ENCODE measurements at regions not wholly inside any gene's neighbourhood (a gene's known extent, or its start where the extent isn't known, plus 50 kb on each side); places are given as distances from the start of the nearest gene placed in this dataset.

DNA sequence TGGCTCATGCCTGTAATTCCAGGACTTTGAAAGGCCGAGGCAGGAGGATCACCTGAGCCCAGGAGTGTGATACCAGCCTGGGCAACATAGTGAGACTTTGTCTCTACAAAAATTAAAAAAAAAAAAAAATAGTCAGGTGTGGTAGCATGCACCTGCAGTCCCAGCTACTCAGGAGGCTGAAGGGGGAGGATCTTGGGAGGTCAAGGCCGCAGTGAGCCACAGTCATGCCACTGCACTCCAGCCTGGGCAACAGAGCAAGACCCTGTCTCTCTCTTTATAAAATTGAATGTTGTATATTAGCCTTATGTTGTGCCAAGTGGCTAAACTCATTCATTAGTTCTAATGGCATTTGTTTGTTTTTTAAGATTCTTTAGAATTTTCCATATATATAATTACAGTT lies 207.7 kb upstream of the COPS8 start:
- Mint-ChIP-seq H3K27me3 (peaks cover 21 to 45% of the 10 kb centered on the region in 2 donors), H3K4me3 (no peak overlapping the region), H3K27ac (no peak overlapping the region), H3K4me1 (ENCODE audit: low read depth in 2 of 2) (no peaks in the 10 kb centered on the region), H3K9me3 (no peaks in the 10 kb centered on the region), H3K36me3 (no peaks in the 10 kb centered on the region)
- no peak for DNase-seq (ENCODE audit: low spot score)
- no peak for ATAC-seq

GRCh38 chr2:236879416-236879963 lies 206.2 kb upstream of the COPS8 start:
- H3K36me3 Mint-ChIP-seq = no peaks in the 10 kb centered on the region
- H3K9me3 Mint-ChIP-seq = no peaks in the 10 kb centered on the region
- H3K27ac Mint-ChIP-seq = no peak overlapping the region

GRCh38 chr2:236882074-236882473 lies 203.6 kb upstream of the COPS8 start:
- DNase-seq (ENCODE audit: low spot score) (no peak), ATAC-seq (no peak)
- Mint-ChIP-seq H3K4me1 (ENCODE audit: low read depth in 2 of 2) (no peaks in the 10 kb centered on the region), H3K27me3 (peaks cover 12 to 30% of the 10 kb centered on the region in 2 donors), H3K27ac (no peak overlapping the region), H3K9me3 (no peaks in the 10 kb centered on the region), H3K36me3 (no peaks in the 10 kb centered on the region), H3K4me3 (no peak overlapping the region)

More at GRCh38 chr2:236879416-236879963, 206.2 kb upstream of the COPS8 start:
- ATAC-seq = no peak
- no peak for DNase-seq (ENCODE audit: low spot score)
- H3K4me3 Mint-ChIP-seq = no peak overlapping the region
- no peaks in the 10 kb centered on the region for H3K4me1 Mint-ChIP-seq (ENCODE audit: low read depth in 2 of 2)
- peaks cover 21 to 46% of the 10 kb centered on the region in 2 donors for H3K27me3 Mint-ChIP-seq

GRCh38 chr2:236882930-236883329 lies 202.8 kb upstream of the COPS8 start:
- DNase-seq (ENCODE audit: low spot score) (no peak), ATAC-seq (no peak)
- peaks cover 12 to 30% of the 10 kb centered on the region in 2 donors for H3K27me3 Mint-ChIP-seq
- H3K36me3 Mint-ChIP-seq = no peaks in the 10 kb centered on the region
- no peaks in the 10 kb centered on the region for H3K9me3 Mint-ChIP-seq
- no peaks in the 10 kb centered on the region for H3K4me1 Mint-ChIP-seq (ENCODE audit: low read depth in 2 of 2)
- no peak overlapping the region for H3K27ac Mint-ChIP-seq
- H3K4me3 Mint-ChIP-seq = no peak overlapping the region

- Mint-ChIP-seq H3K4me1 (ENCODE audit: low read depth in 2 of 2) (no peaks in the 10 kb centered on the region), H3K27ac (no peak overlapping the region), H3K4me3 (no peak overlapping the region), H3K9me3 (no peaks in the 10 kb centered on the region), H3K27me3 (peaks cover 16 to 30% of the 10 kb centered on the region in 2 donors), H3K36me3 (no peaks in the 10 kb centered on the region)
- DNase-seq (ENCODE audit: low spot score) (no peak), ATAC-seq (no peak)
These were observed 201.9 kb upstream of the COPS8 start for GRCh38 chr2:236883819-236884218.

GRCh38 chr2:236884569-236885175 lies 201.0 kb upstream of the COPS8 start:
- no peaks in the 10 kb centered on the region for H3K9me3 Mint-ChIP-seq
- H3K4me3 Mint-ChIP-seq = no peak overlapping the region
- DNase-seq (ENCODE audit: low spot score) (no peak), ATAC-seq (peak in 1 of 2 donors; percentile 62)
- H3K4me1 Mint-ChIP-seq (ENCODE audit: low read depth in 2 of 2) = no peaks in the 10 kb centered on the region
- H3K27me3 Mint-ChIP-seq = peaks cover 20 to 30% of the 10 kb centered on the region in 2 donors
- H3K27ac Mint-ChIP-seq = no peak overlapping the region
- H3K36me3 Mint-ChIP-seq = no peaks in the 10 kb centered on the region

DNA sequence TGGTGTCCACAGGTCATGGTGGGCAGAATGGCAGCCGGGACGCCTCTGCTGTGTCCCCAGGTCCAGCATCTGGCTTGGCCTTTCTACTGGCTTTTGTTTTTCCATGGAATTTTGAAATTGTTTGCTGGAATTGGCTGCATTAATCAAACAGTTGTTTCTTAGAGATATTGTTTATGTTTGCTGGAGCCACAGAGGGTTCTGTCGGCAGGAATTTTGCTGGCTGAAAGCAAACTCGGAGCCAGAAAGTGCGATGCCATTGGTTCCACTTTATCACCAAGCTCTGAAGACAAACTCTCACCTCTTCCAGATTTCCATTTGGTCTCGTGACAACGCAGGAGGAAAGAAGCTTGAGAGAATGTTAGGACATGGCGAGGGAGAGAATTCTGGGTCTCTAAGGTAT lies 199.2 kb upstream of the COPS8 start:
- Mint-ChIP-seq H3K9me3 (no peaks in the 10 kb centered on the region), H3K27ac (no peak overlapping the region), H3K27me3 (peaks cover 21 to 29% of the 10 kb centered on the region in 2 donors), H3K4me3 (no peak overlapping the region), H3K4me1 (ENCODE audit: low read depth in 2 of 2) (no peaks in the 10 kb centered on the region), H3K36me3 (no peaks in the 10 kb centered on the region)
- ATAC-seq = no peak
- DNase-seq (ENCODE audit: low spot score) = no peak

DNA sequence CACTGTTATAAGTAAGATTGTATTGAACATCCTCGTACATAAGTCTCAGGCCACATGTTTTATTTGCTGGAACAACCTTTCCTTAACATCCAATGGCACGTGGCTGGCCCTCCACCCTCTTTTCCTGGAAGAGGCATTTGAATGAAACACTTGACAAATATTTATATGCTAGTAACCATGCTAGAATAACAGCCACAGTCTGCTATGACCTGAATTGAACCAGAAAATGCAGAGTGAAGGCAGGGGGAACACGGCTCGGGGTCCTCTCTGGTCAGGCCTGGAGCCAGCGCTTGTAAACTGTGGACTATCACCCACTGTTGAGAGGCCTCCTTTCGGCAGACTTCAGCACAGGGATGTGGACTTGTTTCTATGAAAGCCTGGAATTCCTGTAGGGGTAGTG lies 198.2 kb upstream of the COPS8 start:
- H3K4me3 Mint-ChIP-seq = no peak overlapping the region
- ATAC-seq (no peak), DNase-seq (ENCODE audit: low spot score) (no peak)
- peaks cover 15 to 27% of the 10 kb centered on the region in 2 donors for H3K27me3 Mint-ChIP-seq
- no peak overlapping the region for H3K27ac Mint-ChIP-seq
- H3K9me3 Mint-ChIP-seq = no peaks in the 10 kb centered on the region
- no peaks in the 10 kb centered on the region for H3K36me3 Mint-ChIP-seq
- no peaks in the 10 kb centered on the region for H3K4me1 Mint-ChIP-seq (ENCODE audit: low read depth in 2 of 2)

DNA sequence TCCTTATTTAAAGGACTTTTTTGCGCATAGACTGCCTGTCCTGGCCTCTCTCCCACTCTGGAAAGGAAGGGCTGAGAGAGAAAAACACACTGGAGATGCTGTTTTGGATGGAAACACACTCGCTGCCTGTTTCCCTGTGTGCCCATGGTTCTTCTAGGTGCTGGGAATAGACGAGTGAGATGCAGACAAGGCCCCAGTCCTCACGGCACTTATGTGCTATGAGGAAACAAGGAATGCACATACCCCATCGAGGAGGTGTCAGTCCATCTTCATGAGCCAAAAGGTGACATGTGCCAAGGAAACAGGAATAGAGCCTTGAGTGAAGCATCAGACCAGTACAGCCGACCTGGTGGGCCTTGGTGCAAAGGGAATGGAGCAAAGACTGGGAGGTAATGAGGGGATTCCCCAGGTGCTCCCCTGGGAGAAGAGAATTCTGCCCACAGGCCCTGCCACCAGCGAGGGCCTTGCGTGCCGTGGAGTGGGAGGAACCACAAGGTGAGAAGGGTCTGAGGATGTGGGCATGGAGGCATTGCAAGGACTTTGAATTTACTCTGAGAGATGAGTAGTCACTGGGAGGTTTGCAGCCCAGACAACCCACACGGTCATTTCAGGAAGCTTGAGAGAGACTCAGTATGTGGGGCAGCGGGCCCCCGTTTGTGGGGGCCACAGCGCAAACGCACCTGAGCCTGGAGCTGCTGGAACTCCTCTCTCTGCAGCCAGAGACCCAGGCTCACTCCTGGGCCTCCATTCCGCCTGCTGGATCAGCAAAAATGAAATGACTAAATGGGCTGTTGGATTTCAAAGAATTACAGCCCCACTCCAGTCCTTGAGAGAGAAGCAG lies 197.5 kb upstream of the COPS8 start:
- no peak overlapping the region for H3K4me3 Mint-ChIP-seq
- H3K9me3 Mint-ChIP-seq = no peaks in the 10 kb centered on the region
- no peaks in the 10 kb centered on the region for H3K4me1 Mint-ChIP-seq (ENCODE audit: low read depth in 2 of 2)
- ATAC-seq = no peak
- no peaks in the 10 kb centered on the region for H3K36me3 Mint-ChIP-seq
- DNase-seq (ENCODE audit: low spot score) = no peak
- H3K27ac Mint-ChIP-seq = no peak overlapping the region
- peaks cover 18 to 24% of the 10 kb centered on the region in 2 donors for H3K27me3 Mint-ChIP-seq

DNA sequence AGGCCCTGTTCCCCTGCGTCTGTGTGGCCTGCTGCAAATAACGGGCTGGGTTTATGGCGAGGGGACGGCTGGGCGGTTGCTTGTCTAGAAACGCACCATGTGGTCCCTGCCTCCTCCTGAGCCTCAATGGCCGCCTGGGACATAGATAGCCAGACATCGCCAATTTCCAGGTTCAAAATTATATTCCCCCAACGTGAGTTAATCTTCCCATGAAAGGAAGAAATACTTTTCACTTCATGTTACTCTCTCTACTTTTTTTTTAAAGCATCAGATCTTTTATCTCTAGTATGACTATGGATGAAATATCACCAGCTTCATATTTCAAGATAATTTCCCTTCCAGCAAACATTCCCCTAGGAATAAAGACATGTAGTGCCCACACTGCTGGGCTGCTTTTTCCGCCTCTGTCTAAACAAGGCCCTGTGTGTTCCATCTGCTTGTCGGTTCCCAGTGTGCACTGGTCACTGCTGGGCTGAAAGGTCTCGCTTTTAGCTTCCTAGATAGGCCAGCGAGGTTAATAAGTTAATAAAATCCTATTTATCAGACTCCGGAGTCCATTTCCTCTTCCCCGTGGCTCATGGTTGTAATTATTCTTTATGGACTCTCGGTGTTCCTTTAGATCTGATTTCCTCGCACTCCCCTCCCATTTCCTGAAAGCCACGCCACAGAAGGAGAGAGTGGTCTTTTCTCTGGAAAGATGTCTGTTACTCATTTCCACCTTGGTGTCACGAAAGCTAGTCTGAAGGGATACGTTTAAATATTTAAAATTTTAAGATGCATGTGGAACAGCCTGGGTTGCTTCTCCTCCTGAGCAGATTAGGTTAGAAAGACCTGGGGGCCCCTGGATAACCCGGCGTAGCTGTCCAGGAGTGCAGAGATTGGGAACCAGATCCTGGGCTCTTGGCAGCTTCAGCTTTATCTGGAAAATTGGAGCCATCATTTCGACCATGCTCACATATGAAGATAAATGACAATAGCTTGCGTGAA lies 196.6 kb upstream of the COPS8 start:
- Mint-ChIP-seq H3K27ac (no peak overlapping the region), H3K4me1 (ENCODE audit: low read depth in 2 of 2) (no peaks in the 10 kb centered on the region), H3K4me3 (no peak overlapping the region), H3K9me3 (no peaks in the 10 kb centered on the region), H3K27me3 (peaks cover 18% of the 10 kb centered on the region in 2 donors), H3K36me3 (no peaks in the 10 kb centered on the region)
- DNase-seq (ENCODE audit: low spot score) (no peak), ATAC-seq (no peak)

DNA sequence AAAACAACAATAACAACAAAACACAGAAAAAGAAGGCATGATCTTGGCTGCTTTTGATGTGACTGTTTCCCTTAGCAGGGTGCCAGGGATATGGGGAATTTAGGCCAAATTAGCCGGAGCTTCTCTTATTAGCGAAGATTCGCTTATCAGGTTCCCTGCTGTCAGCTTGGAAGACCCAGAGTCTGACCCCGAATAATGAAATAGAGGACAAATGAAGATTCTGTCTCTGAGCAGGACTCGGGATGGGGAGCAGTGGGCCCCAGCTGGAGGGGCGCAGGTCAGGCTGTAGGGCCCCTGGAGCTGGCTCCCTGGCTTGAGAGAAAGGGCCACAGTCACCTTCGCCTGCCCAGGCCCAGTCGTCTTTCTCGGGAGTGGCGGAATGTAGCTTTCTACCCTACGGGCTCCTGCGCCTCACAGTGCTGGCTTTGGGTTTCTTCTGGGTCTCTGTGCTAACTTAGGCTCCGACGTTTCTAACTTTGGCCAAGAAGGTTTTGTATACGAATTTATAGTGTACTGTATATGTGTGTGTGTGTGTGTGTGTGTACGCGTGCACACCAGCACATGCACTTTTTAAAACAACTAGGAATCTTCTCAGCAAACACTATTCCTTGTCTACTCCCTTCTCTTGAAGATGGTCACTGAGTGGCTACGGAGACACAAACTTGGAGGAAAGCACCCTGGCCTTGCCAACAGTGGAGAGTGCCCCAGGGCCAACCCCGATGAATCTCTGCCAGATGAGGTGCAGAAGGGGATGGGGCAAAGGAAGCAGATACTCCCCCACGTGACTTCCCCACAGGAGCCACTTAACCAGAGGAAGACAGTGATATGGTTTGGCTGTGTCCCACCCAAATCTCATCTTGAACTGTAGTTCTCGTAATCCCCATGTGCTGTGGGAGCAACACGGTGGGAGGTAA lies 195.6 kb upstream of the COPS8 start:
- Mint-ChIP-seq H3K4me3 (no peak overlapping the region), H3K27me3 (peaks cover 21 to 24% of the 10 kb centered on the region in 2 donors)
- no peak for ATAC-seq

DNA sequence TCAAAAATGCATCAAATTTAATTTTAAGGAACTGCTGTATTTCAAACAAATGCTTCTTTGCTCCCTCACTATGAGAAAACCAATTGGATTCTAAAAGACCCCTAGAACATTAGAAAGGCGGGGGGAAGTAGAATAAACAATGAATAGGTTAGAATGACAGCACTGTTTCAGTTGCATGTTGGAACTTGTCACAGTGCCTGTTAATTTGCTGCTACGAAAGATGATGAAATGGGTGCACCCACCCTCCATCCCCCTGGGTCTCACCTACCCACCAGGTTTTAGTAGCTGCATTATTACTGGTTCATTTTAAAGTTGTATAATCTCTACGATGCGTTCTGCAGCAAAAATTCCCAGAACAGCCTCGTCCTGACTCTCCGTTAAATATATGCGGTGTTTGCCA lies 193.0 kb upstream of the COPS8 start:
- Mint-ChIP-seq H3K36me3 (no peaks in the 10 kb centered on the region), H3K27me3 (peaks cover 26 to 44% of the 10 kb centered on the region in 2 donors), H3K9me3 (no peaks in the 10 kb centered on the region), H3K4me3 (no peak overlapping the region), H3K27ac (no peak overlapping the region), H3K4me1 (ENCODE audit: low read depth in 2 of 2) (no peaks in the 10 kb centered on the region)
- DNase-seq (ENCODE audit: low spot score) (no peak), ATAC-seq (no peak)

More for the DNA sequence above, 195.6 kb upstream of the COPS8 start:
- no peaks in the 10 kb centered on the region for H3K36me3 Mint-ChIP-seq
- DNase-seq (ENCODE audit: low spot score) = no peak
- no peak overlapping the region for H3K27ac Mint-ChIP-seq
- no peaks in the 10 kb centered on the region for H3K9me3 Mint-ChIP-seq
- H3K4me1 Mint-ChIP-seq (ENCODE audit: low read depth in 2 of 2) = no peaks in the 10 kb centered on the region

GRCh38 chr2:236894791-236895190 lies 190.9 kb upstream of the COPS8 start:
- H3K27me3 Mint-ChIP-seq = peaks cover 26 to 57% of the 10 kb centered on the region in 2 donors
- no peak overlapping the region for H3K4me3 Mint-ChIP-seq
- DNase-seq (ENCODE audit: low spot score) (no peak), ATAC-seq (no peak)
- H3K4me1 Mint-ChIP-seq (ENCODE audit: low read depth in 2 of 2) = no peaks in the 10 kb centered on the region
- H3K9me3 Mint-ChIP-seq = no peaks in the 10 kb centered on the region
- H3K36me3 Mint-ChIP-seq = no peaks in the 10 kb centered on the region
- H3K27ac Mint-ChIP-seq = no peak overlapping the region

Measured in natural killer cell treated with Interleukin-12 subunit alpha and Interleukin-12 subunit beta and Interleukin-15 and Interleukin-18, amount 100 ng/mL, for 72 hours (primary cell).